VCaP (cell line): ENCODE measurements at regions not wholly inside any gene's neighbourhood (a gene's known extent, or its start where the extent isn't known, plus 50 kb on each side); places are given as distances from the start of the nearest gene placed in this dataset.
A peak's percentile ranks its signal among the peaks of the same experiment; 100 is the strongest.

Experiments used
- H3K27ac ChIP-seq: fragments of 450-650 bp; 2 replicates; pipeline ENCODE4 v1.5.1; 2017
- TF ChIP-seq, protein P1 (sequence below): fragments of 450-650 bp; conservative IDR thresholded peaks from 2 replicates; pipeline ENCODE4 v1.5.1; 2017; ENCODE audit warnings: mild to moderate bottlenecking, moderate library complexity

GRCh38 chr2:207283356-207283755 lies 117.6 kb upstream of the KLF7 start:
- H3K27ac ChIP-seq = peak overlapping the region; percentile 13; the same call in 1 of the 2 replicates
- TF ChIP-seq, protein P1, sequence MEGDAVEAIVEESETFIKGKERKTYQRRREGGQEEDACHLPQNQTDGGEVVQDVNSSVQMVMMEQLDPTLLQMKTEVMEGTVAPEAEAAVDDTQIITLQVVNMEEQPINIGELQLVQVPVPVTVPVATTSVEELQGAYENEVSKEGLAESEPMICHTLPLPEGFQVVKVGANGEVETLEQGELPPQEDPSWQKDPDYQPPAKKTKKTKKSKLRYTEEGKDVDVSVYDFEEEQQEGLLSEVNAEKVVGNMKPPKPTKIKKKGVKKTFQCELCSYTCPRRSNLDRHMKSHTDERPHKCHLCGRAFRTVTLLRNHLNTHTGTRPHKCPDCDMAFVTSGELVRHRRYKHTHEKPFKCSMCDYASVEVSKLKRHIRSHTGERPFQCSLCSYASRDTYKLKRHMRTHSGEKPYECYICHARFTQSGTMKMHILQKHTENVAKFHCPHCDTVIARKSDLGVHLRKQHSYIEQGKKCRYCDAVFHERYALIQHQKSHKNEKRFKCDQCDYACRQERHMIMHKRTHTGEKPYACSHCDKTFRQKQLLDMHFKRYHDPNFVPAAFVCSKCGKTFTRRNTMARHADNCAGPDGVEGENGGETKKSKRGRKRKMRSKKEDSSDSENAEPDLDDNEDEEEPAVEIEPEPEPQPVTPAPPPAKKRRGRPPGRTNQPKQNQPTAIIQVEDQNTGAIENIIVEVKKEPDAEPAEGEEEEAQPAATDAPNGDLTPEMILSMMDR = no peak

GRCh38 chr2:207284556-207285472 lies 119.1 kb upstream of the KLF7 start:
- TF ChIP-seq, protein P1 = no peak
- H3K27ac ChIP-seq = peak overlapping the region; percentile 69

GRCh38 chr2:207285473-207285815 lies 119.7 kb upstream of the KLF7 start:
- TF ChIP-seq, protein P1 = no peak

GRCh38 chr2:207286106-207286505 lies 120.4 kb upstream of the KLF7 start:
- H3K27ac ChIP-seq = peak overlapping the region; percentile 69
- TF ChIP-seq, protein P1 = no peak

More at GRCh38 chr2:207285473-207285815, 119.7 kb upstream of the KLF7 start:
- H3K27ac ChIP-seq = peak overlapping the region; percentile 69

DNA sequence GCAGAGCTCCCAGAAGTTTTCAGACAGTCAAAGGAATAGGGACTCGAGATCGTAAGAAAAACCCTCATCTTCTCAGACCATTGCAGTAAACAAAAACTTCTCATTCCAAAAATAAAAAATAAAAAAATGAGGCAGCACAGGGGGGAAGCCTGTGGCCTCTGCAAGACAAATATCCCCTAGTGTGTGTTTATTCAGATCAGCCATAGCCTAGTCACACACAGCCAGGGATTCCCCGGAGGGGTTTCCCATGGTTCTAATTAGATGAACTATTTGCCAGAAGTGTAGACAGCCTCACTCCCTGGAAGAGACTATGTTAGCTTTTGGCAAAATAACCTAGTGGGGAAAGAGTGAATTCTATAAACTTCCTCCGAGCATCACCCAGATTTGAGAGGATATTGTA lies 122.9 kb upstream of the KLF7 start:
- peak overlapping the region; percentile 68 for H3K27ac ChIP-seq
- TF ChIP-seq, protein P1 = no peak

DNA sequence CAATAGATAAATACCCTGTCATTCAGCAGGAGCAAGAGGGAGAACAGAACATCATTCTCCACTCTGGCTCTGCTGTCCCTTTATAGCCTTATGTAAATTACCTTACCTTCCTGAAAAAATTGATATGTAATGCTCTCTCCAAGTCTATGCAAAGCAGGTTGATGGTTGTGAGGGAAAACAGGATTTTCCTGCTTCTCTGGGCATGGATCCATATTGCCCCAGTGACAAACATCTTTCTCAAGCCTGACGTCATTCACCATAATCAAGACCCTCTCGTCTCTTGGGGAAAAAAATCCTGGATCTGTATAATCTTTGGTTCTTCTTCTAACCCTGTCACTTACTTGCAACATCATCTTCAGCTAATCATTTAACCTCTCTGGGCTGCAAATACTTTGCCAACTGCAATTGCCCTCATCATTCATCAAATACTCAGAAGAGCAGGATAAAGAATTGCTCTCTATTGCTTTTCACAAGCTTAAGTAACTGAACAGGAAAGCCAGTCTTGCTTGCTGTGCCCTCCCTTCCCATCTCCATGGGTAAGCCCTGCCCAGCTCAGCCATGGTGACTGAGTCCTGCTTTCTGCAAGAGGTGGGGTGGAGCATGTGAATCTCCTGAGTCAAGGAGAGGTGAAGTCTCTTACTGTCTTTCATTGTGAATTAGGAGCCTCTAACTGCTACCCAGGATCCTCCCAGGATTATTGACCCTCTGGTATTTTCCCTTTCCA lies 123.7 kb upstream of the KLF7 start:
- H3K27ac ChIP-seq = peak overlapping the region; percentile 68
- TF ChIP-seq, protein P1 = no peak

DNA sequence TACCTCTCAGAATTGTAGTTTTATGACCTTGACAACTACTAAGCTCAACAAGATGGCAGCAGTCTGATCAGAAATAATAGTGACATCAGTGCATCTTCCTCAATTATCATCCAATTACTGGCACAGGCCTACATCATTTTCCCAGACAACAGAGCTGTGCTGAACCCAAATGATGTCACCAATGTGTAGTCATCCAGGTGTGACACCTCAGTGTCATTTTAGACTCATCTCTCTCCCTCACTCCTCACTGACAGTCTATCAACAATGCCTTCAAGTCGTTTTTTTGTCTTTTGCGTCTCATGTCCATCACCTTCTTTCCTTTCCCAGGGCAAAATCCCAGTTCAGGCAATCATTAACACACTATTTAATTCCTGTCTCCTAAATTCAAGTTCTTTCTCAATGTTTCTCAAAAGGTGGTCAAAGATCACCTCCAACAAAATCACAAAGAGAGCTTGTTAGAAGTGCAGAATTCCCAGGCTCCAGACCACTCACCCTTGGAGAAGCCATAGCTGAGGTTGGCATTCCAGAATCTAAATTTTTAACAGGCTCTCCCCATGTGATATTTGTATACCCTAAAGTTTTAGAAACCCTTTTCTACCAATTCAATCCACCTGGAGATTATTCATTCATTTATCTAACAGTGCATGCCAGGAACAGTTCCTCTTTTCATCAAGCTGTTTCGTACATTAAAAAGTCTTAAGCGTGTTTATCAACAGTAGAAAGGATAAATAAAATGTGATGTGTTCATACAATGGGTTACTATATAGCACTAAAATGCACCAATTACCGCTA lies 125.3 kb upstream of the KLF7 start:
- TF ChIP-seq, protein P1 = no peak

More for the DNA sequence above, 125.3 kb upstream of the KLF7 start:
- no peak overlapping the region for H3K27ac ChIP-seq
